GM12878 (cell line): ENCODE measurements at regions not wholly inside any gene's neighbourhood (a gene's known extent, or its start where the extent isn't known, plus 50 kb on each side); places are given as distances from the start of the nearest gene placed in this dataset.

Experiments used
- ATAC-seq: fragments of 200-7000 bp; cut with Tn5 transposase; 3 replicates; pipeline ENCODE4 v1.9.1; 2020; ENCODE audit warnings: mild to moderate bottlenecking, moderate library complexity
- BruUV-seq: library from RNA; stranded (reverse); fragments of 400-500 nt; replicated peaks from 2 replicates; lab custom pipeline; 2021; lab: Mats Ljungman, UMichigan
- CTCF ChIA-PET: fragments of 300-600 bp; sonication (Branson Sonifier 250); formaldehyde crosslinking; extraction: SDS; loops from one replicate; lab custom pipeline; 2021; ENCODE audit warnings: inconsistent platforms; lab: Yijun Ruan, JAX
- POLR2A ChIA-PET: fragments of 350-600 bp; formaldehyde crosslinking; extraction: SDS; loops from one replicate; lab custom pipeline; 2021; ENCODE audit warnings: inconsistent platforms; lab: Charles Lee
- RAD21 ChIA-PET: fragments of 300-600 bp; sonication (Branson Sonifier 250); formaldehyde crosslinking; loops from one replicate; lab custom pipeline; 2023; ENCODE audit warnings: antibody characterized with exemption; ENCODE audit not compliant: unreplicated experiment; lab: Charles Lee
- SMC1A ChIA-PET: fragments of 300-600 bp; sonication (Branson Sonifier 250); formaldehyde crosslinking; loops from one replicate; lab custom pipeline; 2023; ENCODE audit not compliant: unreplicated experiment, uncharacterized antibody; lab: Charles Lee
- DNase-seq: peaks from one replicate; pipeline ENCODE4 v3.0.0-alpha.2; 2011; ENCODE audit warnings: low read depth, low spot score
- FAIRE-seq: peaks from 3 replicates; lab custom pipeline; 2011; peaks lifted over from hg19 to GRCh38; lab: Jason Lieb, UNC
- H2AFZ ChIP-seq: 2 replicates; pipeline ENCODE4 v1.6.0; 2011; ENCODE audit warnings: low read depth, low read length, control low read depth; ENCODE audit not compliant: control insufficient read depth
- H3K27ac ChIP-seq: 2 replicates; pipeline ENCODE4 v1.5.1; 2011; ENCODE audit warnings: control low read depth; ENCODE audit not compliant: control insufficient read depth, insufficient read depth
- H3K27me3 ChIP-seq, 2 experiments: replicated peaks in 1 of 2; 2 replicates each; pipeline versions ENCODE4 v1.6.0 to v1.6.1; 2011; ENCODE audit warnings: low read length in 1 of 2; ENCODE audit not compliant: control insufficient read depth in 2 of 2, insufficient read depth in 2 of 2
- H3K36me3 ChIP-seq, 2 experiments: 2 replicates each; pipeline ENCODE4 v1.5.1; 2011; ENCODE audit warnings: low read length in 1 of 2; ENCODE audit not compliant: control insufficient read depth in 2 of 2, insufficient read depth in 2 of 2
- H3K4me1 ChIP-seq: 2 replicates; pipeline ENCODE4 v1.6.1; 2011; ENCODE audit warnings: mild to moderate bottlenecking, low read length, moderate library complexity, mixed read lengths; ENCODE audit not compliant: control insufficient read depth, insufficient read depth
- H3K4me2 ChIP-seq: 2 replicates; pipeline ENCODE4 v1.6.0; 2011; ENCODE audit warnings: control low read depth; ENCODE audit not compliant: control insufficient read depth, insufficient read depth
- H3K4me3 ChIP-seq: fragments of 200-600 bp; sonication (generic); 2 replicates; pipeline ENCODE4 v1.5.1; 2016
- H3K79me2 ChIP-seq: 2 replicates; pipeline ENCODE4 v1.6.0; 2011; ENCODE audit warnings: low read length; ENCODE audit not compliant: control insufficient read depth, insufficient read depth
- H3K9ac ChIP-seq: 2 replicates; pipeline ENCODE4 v1.8.0; 2011; ENCODE audit warnings: low read length, control low read depth, mixed read lengths; ENCODE audit not compliant: control insufficient read depth, insufficient read depth
- H3K9me3 ChIP-seq: replicated peaks from 3 replicates; pipeline ENCODE4 v1.5.1; 2011; ENCODE audit warnings: mild to moderate bottlenecking, low read length; ENCODE audit not compliant: control insufficient read depth, insufficient read depth
- H4K20me1 ChIP-seq: 2 replicates; pipeline ENCODE4 v1.6.0; 2011; ENCODE audit not compliant: control insufficient read depth, insufficient read depth
- FOXM1 ChIP-seq: IDR thresholded peaks from 2 replicates; pipeline ENCODE4 v1.6.1; 2012; ENCODE audit warnings: low read depth, mild to moderate bottlenecking, inconsistent platforms, low read length, moderate library complexity
- KAT2A ChIP-seq: conservative IDR thresholded peaks from 2 replicates; pipeline ENCODE4 v1.6.1; 2011; ENCODE audit warnings: low read depth, low read length; ENCODE audit not compliant: control insufficient read depth
- MEF2A ChIP-seq: IDR thresholded peaks from 2 replicates; pipeline ENCODE4 v1.6.1; 2011; ENCODE audit warnings: low read depth, mild to moderate bottlenecking, low read length, moderate library complexity; ENCODE audit not compliant: insufficient read depth
- TAF1 ChIP-seq: IDR thresholded peaks from 2 replicates; pipeline ENCODE4 v1.6.1; 2011; ENCODE audit warnings: mild to moderate bottlenecking, low read depth, low read length, borderline replicate concordance
- WGBS: methylation state at CpG from one replicate; pipeline ENCODE4 v1.1.6; 2016; ENCODE audit warnings: low lambda C conversion rate; ENCODE audit not compliant: insufficient replicate concordance, insufficient coverage; ENCODE audit errors: missing lambda C conversion rate; 5-methylcytosine and 5-hydroxymethylcytosine counted together
- in situ Hi-C: fragments of 300-500 bp; cut with MboI; formaldehyde crosslinking; loops from 9 replicates; pipeline ENCODE4 v1.14.3; 2018; ENCODE audit warnings: mixed read lengths
- intact Hi-C: fragments of 100-400 bp; cut with micrococcal nuclease; formaldehyde crosslinking; loops from one replicate; pipeline ENCODE4 v1.14.2; 2022; ENCODE audit not compliant: unreplicated experiment
- TF ChIP-seq, protein P1 (sequence below): IDR thresholded peaks from 2 replicates; pipeline ENCODE4 v1.6.1; 2011; ENCODE audit warnings: borderline replicate concordance, low read depth, mild to moderate bottlenecking, moderate library complexity, mixed read lengths, low read length; ENCODE audit not compliant: insufficient read depth; ENCODE audit errors: extremely low read length
- TF ChIP-seq, protein P2 (sequence below): fragments of 450-650 bp; IDR thresholded peaks from 2 replicates; pipeline ENCODE4 v1.6.1; 2016; ENCODE audit warnings: mild to moderate bottlenecking

DNA sequence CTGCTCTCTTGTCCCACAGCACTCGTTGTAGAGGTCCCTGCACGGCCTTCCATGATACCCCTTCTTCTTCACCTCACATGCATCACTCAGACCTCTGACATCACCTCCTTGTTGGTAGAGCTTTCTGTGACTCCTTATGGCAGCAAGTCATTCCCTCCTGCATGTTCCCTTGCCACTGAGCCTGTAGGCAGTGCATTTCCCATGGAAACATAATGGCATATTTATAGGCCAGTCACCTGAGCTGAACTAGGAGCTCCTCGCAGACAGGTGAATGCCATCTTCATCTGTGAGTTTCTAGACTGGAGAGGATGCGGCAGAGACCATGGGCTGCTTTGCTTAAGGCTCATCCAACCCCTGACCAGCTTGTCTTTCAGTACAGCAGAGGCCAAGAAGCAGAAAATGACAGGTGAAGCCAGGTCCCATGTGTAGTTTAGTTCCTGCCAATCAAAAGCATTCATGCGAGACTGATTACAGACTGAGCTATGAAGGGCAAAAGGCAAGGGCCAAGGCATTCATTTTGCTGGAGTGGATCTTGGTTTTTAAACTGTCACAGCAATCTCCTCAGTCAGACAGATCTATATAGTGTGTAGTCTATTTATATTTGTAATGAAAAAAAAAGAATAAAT, 59.4 kb upstream of the NEDD4L start:
- no peaks in the 10 kb centered on the region for H3K36me3 ChIP-seq
- H3K9me3 ChIP-seq = no peaks in the 10 kb centered on the region
- no peak overlapping the region for H3K27ac ChIP-seq
- no peak overlapping the region for H2AFZ ChIP-seq
- H4K20me1 ChIP-seq = no peaks in the 10 kb centered on the region
- H3K9ac ChIP-seq = no peak overlapping the region
- TF ChIP-seq MEF2A = no peak
- no peak for TF ChIP-seq TAF1
- no peak for TF ChIP-seq FOXM1
- TF ChIP-seq KAT2A = no peak
- TF ChIP-seq, protein P1, sequence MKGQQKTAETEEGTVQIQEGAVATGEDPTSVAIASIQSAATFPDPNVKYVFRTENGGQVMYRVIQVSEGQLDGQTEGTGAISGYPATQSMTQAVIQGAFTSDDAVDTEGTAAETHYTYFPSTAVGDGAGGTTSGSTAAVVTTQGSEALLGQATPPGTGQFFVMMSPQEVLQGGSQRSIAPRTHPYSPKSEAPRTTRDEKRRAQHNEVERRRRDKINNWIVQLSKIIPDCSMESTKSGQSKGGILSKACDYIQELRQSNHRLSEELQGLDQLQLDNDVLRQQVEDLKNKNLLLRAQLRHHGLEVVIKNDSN = no peak
- TF ChIP-seq, protein P2, sequence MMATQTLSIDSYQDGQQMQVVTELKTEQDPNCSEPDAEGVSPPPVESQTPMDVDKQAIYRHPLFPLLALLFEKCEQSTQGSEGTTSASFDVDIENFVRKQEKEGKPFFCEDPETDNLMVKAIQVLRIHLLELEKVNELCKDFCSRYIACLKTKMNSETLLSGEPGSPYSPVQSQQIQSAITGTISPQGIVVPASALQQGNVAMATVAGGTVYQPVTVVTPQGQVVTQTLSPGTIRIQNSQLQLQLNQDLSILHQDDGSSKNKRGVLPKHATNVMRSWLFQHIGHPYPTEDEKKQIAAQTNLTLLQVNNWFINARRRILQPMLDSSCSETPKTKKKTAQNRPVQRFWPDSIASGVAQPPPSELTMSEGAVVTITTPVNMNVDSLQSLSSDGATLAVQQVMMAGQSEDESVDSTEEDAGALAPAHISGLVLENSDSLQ = peak; percentile 51
- no peaks in the 10 kb centered on the region; a peak in 1 of 4 replicates for H3K27me3 ChIP-seq
- intact Hi-C loops = no loop called here
- ChIA-PET POLR2A (no interaction called here), SMC1A (interaction anchor here (1.3 to 1.5 kb wide), 2 partner anchors 29 to 102 kb away, joined by 3 to 4 read pairs; no protein-coding TSS in a partner anchor), CTCF (interaction anchor here (0.7 to 1.0 kb wide), 2 partner anchors 15 to 33 kb away, joined by 3 read pairs; no protein-coding TSS in a partner anchor), RAD21 (no interaction called here)
- H3K4me1 ChIP-seq = peaks cover 3% of the 10 kb centered on the region; the same call in 1 of the 2 replicates
- FAIRE-seq (no peak), ATAC-seq (no peak), DNase-seq (no peak)
- no peak overlapping the region for H3K4me2 ChIP-seq
- H3K4me3 ChIP-seq = no peak overlapping the region
- WGBS = 47% methylated on average over 5 of the region's 5 CpGs
- no TSS peak for BruUV-seq
- in situ Hi-C loops = no loop called here
- no peaks in the 10 kb centered on the region for H3K79me2 ChIP-seq
